NB4 (cell line): ENCODE measurements at regions not wholly inside any gene's neighbourhood (a gene's known extent, or its start where the extent isn't known, plus 50 kb on each side); places are given as distances from the start of the nearest gene placed in this dataset.

Experiments used
- POLR2A ChIP-seq: IDR thresholded peaks from 2 replicates; pipeline ENCODE4 v1.6.1; 2011; ENCODE audit warnings: mild to moderate bottlenecking; ENCODE audit not compliant: insufficient read length; ENCODE audit errors: extremely low read depth
- TF ChIP-seq, protein P1 (sequence below): IDR thresholded peaks from one replicate; pipeline ENCODE4 v1.5.1; 2012; ENCODE audit warnings: low read depth, low read length

DNA sequence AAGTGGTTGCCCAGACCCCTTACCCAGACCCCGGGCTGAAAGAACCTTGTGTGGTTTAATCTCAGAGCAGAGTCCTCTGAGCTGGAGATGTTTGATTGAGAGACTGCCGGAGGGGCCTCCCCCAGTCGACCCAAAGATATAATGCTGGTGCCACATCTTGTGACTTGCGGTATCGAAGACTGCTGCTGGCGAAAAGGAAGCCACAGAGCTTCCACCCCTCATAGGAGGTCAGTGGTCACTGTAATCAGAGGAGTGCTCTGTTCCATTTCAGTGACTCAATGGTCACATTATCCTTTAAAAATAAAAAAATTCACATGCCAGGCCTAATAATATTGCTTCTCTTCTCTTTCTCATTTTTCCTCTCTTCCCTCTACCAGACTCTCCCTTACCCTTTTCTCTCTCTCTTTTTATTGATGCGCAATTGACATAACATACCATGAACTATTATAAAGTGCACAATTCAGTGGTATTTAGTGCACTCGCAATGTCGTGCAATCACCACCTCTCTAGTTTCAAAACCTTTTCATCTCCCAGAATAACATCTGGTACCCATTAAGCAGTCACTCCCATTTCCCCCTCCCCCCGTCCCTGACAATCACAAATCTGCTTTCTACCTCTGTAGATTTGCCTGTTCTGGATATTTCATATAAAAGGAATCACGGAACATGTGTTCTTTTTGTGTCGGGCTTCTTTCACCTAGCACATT, 52.6 kb upstream of the LYST start:
- TF ChIP-seq, protein P1, sequence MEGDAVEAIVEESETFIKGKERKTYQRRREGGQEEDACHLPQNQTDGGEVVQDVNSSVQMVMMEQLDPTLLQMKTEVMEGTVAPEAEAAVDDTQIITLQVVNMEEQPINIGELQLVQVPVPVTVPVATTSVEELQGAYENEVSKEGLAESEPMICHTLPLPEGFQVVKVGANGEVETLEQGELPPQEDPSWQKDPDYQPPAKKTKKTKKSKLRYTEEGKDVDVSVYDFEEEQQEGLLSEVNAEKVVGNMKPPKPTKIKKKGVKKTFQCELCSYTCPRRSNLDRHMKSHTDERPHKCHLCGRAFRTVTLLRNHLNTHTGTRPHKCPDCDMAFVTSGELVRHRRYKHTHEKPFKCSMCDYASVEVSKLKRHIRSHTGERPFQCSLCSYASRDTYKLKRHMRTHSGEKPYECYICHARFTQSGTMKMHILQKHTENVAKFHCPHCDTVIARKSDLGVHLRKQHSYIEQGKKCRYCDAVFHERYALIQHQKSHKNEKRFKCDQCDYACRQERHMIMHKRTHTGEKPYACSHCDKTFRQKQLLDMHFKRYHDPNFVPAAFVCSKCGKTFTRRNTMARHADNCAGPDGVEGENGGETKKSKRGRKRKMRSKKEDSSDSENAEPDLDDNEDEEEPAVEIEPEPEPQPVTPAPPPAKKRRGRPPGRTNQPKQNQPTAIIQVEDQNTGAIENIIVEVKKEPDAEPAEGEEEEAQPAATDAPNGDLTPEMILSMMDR: no peak
- TF ChIP-seq POLR2A: no peak
